Activated CD4-positive, alpha-beta T cell treated with anti-CD3 and anti-CD28 coated beads, Interleukin-2, amount 50 U/mL, for 16 hours (primary cell): ENCODE measurements at regions not wholly inside any gene's neighbourhood (a gene's known extent, or its start where the extent isn't known, plus 50 kb on each side); places are given as distances from the start of the nearest gene placed in this dataset.
"Not testable (repeated sequence)": the region's sequence is repeated elsewhere in the genome, so short reads cannot be mapped to it uniquely, and the experiment has no call there.

Experiments
- DNase-seq: peaks from one replicate; pipeline ENCODE4 v3.0.0-alpha.2; 2020

GRCh38 chr4:1522606-1523005, 116.4 kb upstream of the NKX1-1 start:
- no peak for DNase-seq

GRCh38 chr4:1521821-1522361, 115.6 kb upstream of the NKX1-1 start:
- no peak for DNase-seq

GRCh38 chr4:1520795-1521576, 114.7 kb upstream of the NKX1-1 start:
- DNase-seq: not testable (repeated sequence)

GRCh38 chr4:1519787-1520661, 113.8 kb upstream of the NKX1-1 start:
- DNase-seq: no peak

GRCh38 chr4:1518997-1519700, 112.9 kb upstream of the NKX1-1 start:
- DNase-seq: no peak

- DNase-seq: no peak
Measured at GRCh38 chr4:1517592-1518411, 111.6 kb upstream of the NKX1-1 start.

- DNase-seq: no peak
Measured at GRCh38 chr4:1516881-1517480, 110.7 kb upstream of the NKX1-1 start.

- no peak for DNase-seq
Measured at GRCh38 chr4:1516261-1516660, 110.0 kb upstream of the NKX1-1 start.

GRCh38 chr4:1515763-1516162, 109.5 kb upstream of the NKX1-1 start:
- no peak for DNase-seq

GRCh38 chr4:1515156-1515555, 108.9 kb upstream of the NKX1-1 start:
- no peak for DNase-seq

GRCh38 chr4:1514612-1515011, 108.4 kb upstream of the NKX1-1 start:
- no peak for DNase-seq

- no peak for DNase-seq
Measured at GRCh38 chr4:1513936-1514483, 107.8 kb upstream of the NKX1-1 start.

GRCh38 chr4:1512738-1513660, 106.8 kb upstream of the NKX1-1 start:
- peak; percentile 28 for DNase-seq

- no peak for DNase-seq
Measured at GRCh38 chr4:1512051-1512737, 106.0 kb upstream of the NKX1-1 start.

GRCh38 chr4:1511441-1512041, 105.3 kb upstream of the NKX1-1 start:
- peak; percentile 26 for DNase-seq

- DNase-seq: no peak
Measured at GRCh38 chr4:1510931-1511330, 104.7 kb upstream of the NKX1-1 start.

- DNase-seq: no peak
Measured at GRCh38 chr4:1509366-1509765, 103.1 kb upstream of the NKX1-1 start.

GRCh38 chr4:1508161-1509160, 102.2 kb upstream of the NKX1-1 start:
- DNase-seq: no peak
